ENCODE measurements at regions not wholly inside any gene's neighbourhood (a gene's known extent, or its start where the extent isn't known, plus 50 kb on each side); places are given as distances from the start of the nearest gene placed in this dataset.
A peak's percentile ranks its signal among the peaks of the same experiment; 100 is the strongest.
"Not testable (repeated sequence)": the region's sequence is repeated elsewhere in the genome, so short reads cannot be mapped to it uniquely, and the experiment has no call there.

DNA sequence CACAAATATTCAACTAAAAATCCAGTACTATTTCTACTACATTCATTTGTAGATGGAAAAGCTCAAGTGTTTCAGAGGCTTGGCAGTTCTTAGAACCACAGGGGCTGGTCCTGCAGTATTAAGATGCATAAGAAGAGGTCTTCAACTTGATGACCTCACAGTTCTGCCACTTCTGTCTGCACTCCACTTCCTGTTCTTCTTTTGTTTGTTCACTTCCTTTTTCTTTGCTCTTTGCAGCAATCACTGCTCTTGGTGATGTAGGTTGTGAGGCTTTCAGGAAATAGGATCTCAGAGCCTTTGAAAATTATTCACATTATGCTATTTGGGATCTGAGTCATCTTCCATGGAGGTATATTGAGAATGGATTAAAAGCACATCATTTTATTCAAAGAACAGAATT lies 602.0 kb upstream of the CPEB2 start:
- H3K9me3 Mint-ChIP-seq: peaks cover 18 to 28% of the 10 kb centered on the region in 2 donors
- no peak overlapping the region for H3K4me3 Mint-ChIP-seq
- H3K27me3 Mint-ChIP-seq: no peaks in the 10 kb centered on the region
- H3K36me3 Mint-ChIP-seq: peaks cover 3 to 4% of the 10 kb centered on the region in 2 donors
- no peak overlapping the region for H3K27ac Mint-ChIP-seq
- ATAC-seq (replicated peaks) (peak; percentile 89), DNase-seq (no peak)
- no peaks in the 10 kb centered on the region for H3K4me1 Mint-ChIP-seq

DNA sequence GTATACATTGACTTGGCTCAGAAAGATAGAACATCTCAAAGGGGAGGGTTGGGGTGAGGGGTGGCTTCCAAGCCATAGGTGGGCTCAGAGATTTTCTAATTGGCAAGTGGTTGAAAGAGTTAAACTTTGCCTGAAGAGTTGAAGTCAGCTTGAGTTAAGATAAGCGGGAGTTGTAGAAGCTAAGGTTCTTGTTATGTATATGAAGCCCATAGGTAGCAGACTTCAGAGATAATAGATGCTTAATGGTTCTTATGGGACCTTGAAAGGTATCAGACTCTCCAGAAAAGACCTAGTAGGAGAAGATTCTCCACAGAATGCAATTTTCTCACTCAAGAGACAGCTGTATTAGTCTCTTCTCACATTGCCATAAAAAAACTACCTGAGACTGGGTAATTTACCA lies 599.1 kb upstream of the CPEB2 start:
- peaks cover 18 to 32% of the 10 kb centered on the region in 2 donors for H3K9me3 Mint-ChIP-seq
- H3K36me3 Mint-ChIP-seq: peaks cover 3 to 4% of the 10 kb centered on the region in 2 donors
- H3K27me3 Mint-ChIP-seq: peaks cover 0 to 5% of the 10 kb centered on the region in 2 donors
- ATAC-seq (replicated peaks) (no peak), DNase-seq (no peak)
- no peaks in the 10 kb centered on the region for H3K4me1 Mint-ChIP-seq
- no peak overlapping the region for H3K4me3 Mint-ChIP-seq
- no peak overlapping the region for H3K27ac Mint-ChIP-seq

DNA sequence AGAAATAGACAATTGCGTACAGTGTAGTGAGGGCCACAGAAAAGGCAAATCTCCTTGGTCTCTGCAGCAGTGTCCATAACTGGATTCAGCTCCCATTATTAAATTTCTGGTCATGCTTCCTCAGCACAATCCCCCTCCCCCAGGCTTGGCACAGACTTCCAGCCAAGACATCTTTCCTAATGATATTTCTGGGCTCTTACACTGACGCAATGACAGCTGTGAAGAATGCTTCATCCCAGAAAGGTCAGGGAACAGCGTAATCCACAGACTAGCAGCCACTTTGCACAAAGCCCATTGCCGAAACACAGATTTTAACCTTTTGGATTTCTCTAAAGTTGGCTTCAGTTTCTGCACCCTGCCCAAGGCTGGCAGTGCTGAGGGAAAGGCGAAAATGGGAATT lies 597.6 kb upstream of the CPEB2 start:
- Mint-ChIP-seq H3K4me3 (no peak overlapping the region), H3K4me1 (no peaks in the 10 kb centered on the region), H3K27ac (no peak overlapping the region), H3K27me3 (peaks cover 0 to 5% of the 10 kb centered on the region in 2 donors), H3K36me3 (peaks cover 3 to 4% of the 10 kb centered on the region in 2 donors), H3K9me3 (peaks cover 16 to 29% of the 10 kb centered on the region in 2 donors)
- ATAC-seq (replicated peaks) (no peak), DNase-seq (no peak)

DNA sequence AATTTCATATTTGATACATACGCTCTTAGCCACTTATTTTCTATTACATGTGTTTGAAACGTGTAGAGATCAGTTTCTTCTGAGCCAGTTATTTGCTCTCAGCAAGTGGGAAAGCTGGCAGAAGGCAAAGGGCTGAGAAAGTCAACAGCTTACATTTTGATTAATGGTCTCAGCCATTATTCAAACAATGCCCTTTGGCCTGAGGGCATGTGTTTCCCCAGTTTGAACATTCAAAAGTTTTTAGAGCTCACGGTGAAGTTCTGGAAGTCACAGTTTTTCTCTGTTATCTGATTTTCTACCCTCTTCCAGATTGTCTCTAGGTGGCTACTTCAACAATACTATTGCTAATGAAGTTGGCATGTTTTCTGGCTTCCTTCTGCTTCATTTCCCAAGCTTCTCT lies 591.8 kb upstream of the CPEB2 start:
- peaks cover 0 to 2% of the 10 kb centered on the region in 2 donors for H3K9me3 Mint-ChIP-seq
- no peak for DNase-seq
- H3K27ac Mint-ChIP-seq: no peak overlapping the region
- no peak for ATAC-seq (replicated peaks)
- no peaks in the 10 kb centered on the region for H3K4me1 Mint-ChIP-seq
- H3K4me3 Mint-ChIP-seq: no peak overlapping the region
- H3K36me3 Mint-ChIP-seq: no peaks in the 10 kb centered on the region
- peaks cover 0 to 7% of the 10 kb centered on the region in 2 donors for H3K27me3 Mint-ChIP-seq

DNA sequence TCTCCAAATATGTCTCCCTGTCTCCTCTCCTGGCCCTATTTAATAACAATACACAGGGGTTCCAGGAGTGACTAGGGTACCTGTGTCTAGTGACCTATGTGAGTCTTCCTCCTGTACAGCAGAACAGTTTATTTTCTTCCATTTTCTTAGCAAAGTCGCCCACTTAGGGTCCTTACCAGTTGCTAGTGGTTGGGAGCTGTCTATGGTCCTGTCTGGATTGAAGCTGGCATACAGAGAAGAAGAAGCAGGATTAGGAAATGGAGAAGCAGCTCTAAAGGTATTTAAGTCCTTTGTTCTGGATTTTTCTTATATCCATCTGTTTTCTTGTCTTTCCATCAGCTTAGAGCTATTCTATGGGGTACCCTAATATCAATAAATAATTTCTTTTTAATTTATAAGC lies 587.1 kb upstream of the CPEB2 start:
- ATAC-seq (replicated peaks): no peak
- Mint-ChIP-seq H3K36me3 (no peaks in the 10 kb centered on the region), H3K27ac (no peak overlapping the region), H3K27me3 (peaks cover 0 to 4% of the 10 kb centered on the region in 2 donors), H3K9me3 (no peaks in the 10 kb centered on the region), H3K4me1 (no peaks in the 10 kb centered on the region), H3K4me3 (no peak overlapping the region)
- no peak for DNase-seq

DNA sequence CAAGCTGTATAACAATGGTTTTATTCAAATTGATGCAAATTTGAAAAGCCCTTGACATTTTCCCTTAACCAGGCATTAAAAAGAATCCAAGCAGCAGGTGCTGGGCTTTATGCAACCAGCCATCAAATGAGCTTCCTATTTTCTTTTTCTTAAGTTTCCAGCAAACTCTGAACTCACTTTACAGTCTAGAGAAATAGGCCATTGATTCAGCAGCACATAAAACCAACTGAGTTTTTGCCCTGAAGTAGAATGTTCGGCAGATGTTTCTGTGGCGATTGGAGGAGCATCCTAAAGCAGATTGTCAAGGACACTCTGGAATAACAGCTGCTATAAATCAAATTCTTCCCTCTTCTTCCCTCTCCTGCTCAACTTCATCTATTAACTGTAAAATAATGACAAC lies 582.8 kb upstream of the CPEB2 start:
- Mint-ChIP-seq H3K9me3 (peaks cover 0 to 8% of the 10 kb centered on the region in 2 donors), H3K27ac (no peak overlapping the region), H3K4me3 (no peak overlapping the region), H3K27me3 (no peaks in the 10 kb centered on the region), H3K4me1 (no peaks in the 10 kb centered on the region), H3K36me3 (no peaks in the 10 kb centered on the region)
- no peak for DNase-seq
- no peak for ATAC-seq (replicated peaks)

DNA sequence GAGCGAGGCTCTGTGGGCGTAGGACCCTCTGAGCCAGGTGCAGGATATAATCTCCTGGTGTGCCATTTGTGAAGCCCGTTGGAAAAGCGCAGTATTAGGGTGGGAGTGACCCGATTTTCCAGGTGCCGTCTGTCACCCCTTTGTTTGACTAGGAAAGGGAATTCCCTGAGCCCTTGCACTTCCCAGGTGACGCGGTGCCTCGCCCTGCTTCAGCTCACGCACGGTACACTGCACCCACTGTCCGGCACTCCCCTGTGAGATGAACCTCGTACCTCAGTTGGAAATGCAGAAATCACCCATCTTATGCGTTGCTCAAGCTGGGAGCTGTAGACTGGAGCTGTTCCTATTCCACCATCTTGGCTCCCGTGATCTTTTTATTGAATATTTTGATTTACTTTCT lies 576.0 kb upstream of the CPEB2 start:
- H3K4me1 Mint-ChIP-seq; H3K4me3 Mint-ChIP-seq; H3K27me3 Mint-ChIP-seq; ATAC-seq (replicated peaks); H3K27ac Mint-ChIP-seq; H3K36me3 Mint-ChIP-seq; DNase-seq: not testable (repeated sequence)
- H3K9me3 Mint-ChIP-seq: peaks cover 4 to 11% of the 10 kb centered on the region in 2 donors

DNA sequence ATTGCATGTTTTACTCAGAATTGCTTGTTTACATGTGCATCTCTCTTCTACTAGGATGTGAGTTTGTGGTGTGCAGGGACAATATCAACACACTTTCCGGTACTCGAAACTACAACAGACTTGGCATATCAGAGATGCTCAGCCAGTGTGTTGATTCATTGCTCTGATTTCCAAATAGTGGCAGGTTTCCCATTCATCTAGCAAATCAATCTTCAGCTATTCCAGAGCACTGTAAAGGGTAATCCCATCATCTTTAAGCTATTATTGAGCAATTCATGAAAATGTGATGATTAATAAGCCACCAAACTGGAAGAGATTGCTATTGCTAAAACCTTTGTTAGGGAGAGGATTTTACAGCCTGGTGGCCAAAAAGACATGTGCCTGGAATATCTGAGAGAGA lies 574.2 kb upstream of the CPEB2 start:
- H3K36me3 Mint-ChIP-seq: peaks cover 0 to 3% of the 10 kb centered on the region in 2 donors
- DNase-seq: no peak
- peaks cover 10 to 17% of the 10 kb centered on the region in 2 donors for H3K4me1 Mint-ChIP-seq
- H3K27ac Mint-ChIP-seq: no peak overlapping the region
- peaks cover 4 to 10% of the 10 kb centered on the region in 2 donors for H3K9me3 Mint-ChIP-seq
- no peak for ATAC-seq (replicated peaks)
- no peak overlapping the region for H3K4me3 Mint-ChIP-seq
- no peaks in the 10 kb centered on the region for H3K27me3 Mint-ChIP-seq

DNA sequence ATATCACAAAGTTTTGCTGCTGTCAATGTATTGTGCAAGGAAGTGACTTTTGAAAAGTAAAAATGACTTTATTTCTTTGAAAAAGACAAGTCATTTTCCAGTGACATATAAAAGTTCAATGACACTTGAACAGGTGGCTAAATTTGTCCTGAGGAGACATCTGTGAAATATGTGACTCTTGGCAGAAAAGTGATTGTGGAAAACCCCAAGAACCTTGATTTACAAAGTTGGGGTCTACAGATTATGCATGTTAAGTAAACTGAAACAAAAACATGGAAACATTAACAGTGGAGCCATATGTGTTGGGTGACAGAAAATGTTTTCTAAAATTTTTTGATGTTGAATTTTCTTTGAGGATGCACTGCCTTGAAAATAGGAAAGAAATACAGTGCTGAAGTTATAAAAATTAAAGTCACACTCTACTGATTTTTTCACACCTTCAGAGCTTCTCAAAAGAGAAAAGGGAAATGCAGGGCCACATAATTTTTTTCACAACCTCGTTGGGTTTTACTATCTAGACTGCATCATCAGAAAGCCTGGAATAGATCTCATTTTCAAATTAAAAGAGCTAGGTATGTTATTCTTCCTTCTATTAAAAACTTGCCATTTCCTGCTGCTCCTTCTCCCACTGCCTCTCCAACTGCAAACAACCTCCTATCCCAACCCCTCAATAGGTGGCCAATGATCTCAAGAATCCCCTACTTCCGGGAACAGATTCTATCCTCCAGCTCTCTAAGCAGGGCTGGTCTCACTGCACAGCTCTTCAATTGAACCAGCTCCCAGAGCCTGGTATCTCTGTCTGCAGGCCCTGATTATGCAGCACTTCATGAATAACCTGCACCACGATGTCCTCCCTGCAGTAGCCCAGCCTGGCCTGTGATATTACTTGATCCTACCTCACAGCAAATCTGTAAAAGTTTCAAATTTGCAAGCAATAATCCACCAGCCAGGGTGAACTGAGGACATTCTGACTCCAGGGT lies 570.8 kb upstream of the CPEB2 start:
- Mint-ChIP-seq H3K9me3 (no peaks in the 10 kb centered on the region), H3K27ac (no peak overlapping the region), H3K27me3 (no peaks in the 10 kb centered on the region), H3K4me1 (peaks cover 10 to 17% of the 10 kb centered on the region in 2 donors), H3K4me3 (peak overlapping the region in 1 of 2 donors; percentile 7), H3K36me3 (peaks cover 0 to 3% of the 10 kb centered on the region in 2 donors)
- ATAC-seq (replicated peaks): peak; percentile 65 to 68
- DNase-seq: no peak

DNA sequence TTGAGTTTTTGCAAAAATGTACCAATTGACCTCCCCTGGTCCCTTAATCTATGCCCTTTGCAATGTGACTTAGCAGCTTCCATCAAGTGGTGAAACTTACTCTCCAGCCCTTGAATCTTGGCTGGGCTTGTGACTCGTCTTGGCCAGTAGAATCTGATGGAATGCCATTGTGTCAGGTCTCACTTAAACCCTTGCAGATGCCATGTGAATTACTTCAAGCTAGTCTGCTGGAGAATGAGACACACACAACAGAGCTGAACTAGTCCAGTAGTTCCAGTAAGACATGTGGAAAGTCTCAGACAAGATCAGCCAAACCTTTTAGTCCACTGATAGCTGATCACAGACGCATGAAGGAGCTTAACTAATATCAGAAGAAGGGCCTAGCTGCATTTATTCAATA lies 567.8 kb upstream of the CPEB2 start:
- no peaks in the 10 kb centered on the region for H3K36me3 Mint-ChIP-seq
- no peaks in the 10 kb centered on the region for H3K27me3 Mint-ChIP-seq
- no peak overlapping the region for H3K4me3 Mint-ChIP-seq
- H3K27ac Mint-ChIP-seq: no peak overlapping the region
- ATAC-seq (replicated peaks) (no peak), DNase-seq (no peak)
- no peaks in the 10 kb centered on the region for H3K9me3 Mint-ChIP-seq
- H3K4me1 Mint-ChIP-seq: peaks cover 8 to 12% of the 10 kb centered on the region in 2 donors

DNA sequence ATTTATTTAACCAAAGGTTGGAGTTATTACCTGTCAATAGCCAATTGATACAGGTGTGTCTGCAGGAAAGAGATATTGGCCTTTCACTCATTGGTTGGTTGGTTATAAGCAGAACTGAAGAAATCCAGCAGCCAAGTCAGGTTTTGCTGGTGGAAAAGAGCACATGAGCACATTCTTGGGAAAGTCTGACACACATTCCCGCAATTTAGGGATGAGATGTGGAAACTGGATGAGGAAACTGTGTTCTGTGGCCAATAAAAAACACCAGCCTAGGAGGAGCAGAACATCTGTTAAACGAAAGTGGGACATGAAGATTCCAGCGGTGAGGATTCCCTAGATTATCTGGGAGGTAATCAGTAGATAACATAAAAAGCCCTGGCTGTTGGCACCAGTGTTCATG lies 567.4 kb upstream of the CPEB2 start:
- no peaks in the 10 kb centered on the region for H3K27me3 Mint-ChIP-seq
- H3K4me3 Mint-ChIP-seq: no peak overlapping the region
- H3K4me1 Mint-ChIP-seq: peaks cover 8 to 15% of the 10 kb centered on the region in 2 donors
- H3K9me3 Mint-ChIP-seq: no peaks in the 10 kb centered on the region
- no peak overlapping the region for H3K27ac Mint-ChIP-seq
- ATAC-seq (replicated peaks) (no peak), DNase-seq (no peak)
- H3K36me3 Mint-ChIP-seq: no peaks in the 10 kb centered on the region

DNA sequence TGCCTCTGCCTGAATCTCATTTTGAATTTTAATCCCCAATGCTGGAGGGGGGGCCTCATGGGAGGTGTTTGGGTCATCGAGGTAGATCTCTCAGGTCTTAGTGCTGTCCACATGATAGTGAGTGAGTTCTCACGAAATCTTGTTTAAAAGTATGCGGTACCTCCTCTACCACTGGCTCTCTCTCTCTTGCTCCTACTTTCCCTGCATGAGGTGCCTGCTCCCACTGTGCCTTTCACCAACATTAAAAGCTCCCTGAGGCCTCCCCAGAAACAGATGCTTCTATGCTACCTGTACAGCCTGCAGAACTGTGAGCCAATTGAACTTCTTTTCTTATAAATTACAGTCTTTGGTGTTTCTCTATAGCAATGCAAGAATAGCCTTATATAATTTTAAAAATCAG lies 560.7 kb upstream of the CPEB2 start:
- Mint-ChIP-seq H3K36me3 (no peaks in the 10 kb centered on the region), H3K4me3 (no peak overlapping the region), H3K27ac (no peak overlapping the region), H3K4me1 (peaks cover 0 to 5% of the 10 kb centered on the region in 2 donors), H3K27me3 (no peaks in the 10 kb centered on the region), H3K9me3 (peaks cover 0 to 3% of the 10 kb centered on the region in 2 donors)
- no peak for ATAC-seq (replicated peaks)
- DNase-seq: no peak

DNA sequence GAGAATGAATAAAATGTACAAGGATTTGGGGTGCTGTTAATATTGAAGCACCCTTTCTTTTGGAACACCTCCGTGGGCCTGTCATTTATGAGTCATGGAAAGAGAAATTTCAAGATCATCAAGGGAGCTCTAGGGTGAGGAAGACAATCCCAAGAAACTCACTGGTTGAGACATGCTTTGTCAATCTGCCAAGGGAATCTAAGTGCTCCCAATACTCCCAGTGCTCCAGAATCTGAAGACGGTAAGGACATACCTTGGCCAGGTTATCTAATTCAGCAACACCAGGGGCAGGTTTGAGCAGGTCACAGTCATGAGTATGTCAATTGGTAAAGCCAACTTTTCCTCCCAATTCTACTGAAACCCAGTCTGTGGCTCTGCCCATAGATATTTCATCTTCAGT lies 556.4 kb upstream of the CPEB2 start:
- no peak overlapping the region for H3K4me3 Mint-ChIP-seq
- H3K36me3 Mint-ChIP-seq: no peaks in the 10 kb centered on the region
- no peaks in the 10 kb centered on the region for H3K4me1 Mint-ChIP-seq
- no peaks in the 10 kb centered on the region for H3K27me3 Mint-ChIP-seq
- peaks cover 0 to 5% of the 10 kb centered on the region in 2 donors for H3K9me3 Mint-ChIP-seq
- H3K27ac Mint-ChIP-seq: no peak overlapping the region
- DNase-seq (no peak), ATAC-seq (replicated peaks) (no peak)

DNA sequence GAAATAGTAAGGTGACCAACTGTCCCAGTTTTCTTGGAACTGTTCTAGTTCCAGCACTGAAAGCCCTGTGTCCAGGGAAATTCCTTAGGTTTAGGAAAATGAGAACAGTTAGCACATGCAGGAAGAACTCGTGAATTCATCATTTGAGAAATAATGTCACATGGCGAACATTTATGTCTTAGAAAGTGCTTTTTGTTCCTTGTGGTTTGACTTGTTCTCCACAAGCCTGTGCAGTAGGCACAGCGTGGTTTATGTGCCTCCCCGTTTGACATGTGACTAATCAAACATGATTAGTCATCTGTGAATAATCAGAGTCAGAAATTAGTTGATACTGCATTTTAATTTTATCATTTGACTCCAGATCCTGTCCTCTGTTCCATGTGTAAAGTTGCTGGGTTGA lies 556.0 kb upstream of the CPEB2 start:
- ATAC-seq (replicated peaks) (no peak), DNase-seq (no peak)
- no peak overlapping the region for H3K4me3 Mint-ChIP-seq
- peaks cover 0 to 5% of the 10 kb centered on the region in 2 donors for H3K9me3 Mint-ChIP-seq
- H3K4me1 Mint-ChIP-seq: no peaks in the 10 kb centered on the region
- H3K36me3 Mint-ChIP-seq: no peaks in the 10 kb centered on the region
- no peaks in the 10 kb centered on the region for H3K27me3 Mint-ChIP-seq
- H3K27ac Mint-ChIP-seq: no peak overlapping the region

DNA sequence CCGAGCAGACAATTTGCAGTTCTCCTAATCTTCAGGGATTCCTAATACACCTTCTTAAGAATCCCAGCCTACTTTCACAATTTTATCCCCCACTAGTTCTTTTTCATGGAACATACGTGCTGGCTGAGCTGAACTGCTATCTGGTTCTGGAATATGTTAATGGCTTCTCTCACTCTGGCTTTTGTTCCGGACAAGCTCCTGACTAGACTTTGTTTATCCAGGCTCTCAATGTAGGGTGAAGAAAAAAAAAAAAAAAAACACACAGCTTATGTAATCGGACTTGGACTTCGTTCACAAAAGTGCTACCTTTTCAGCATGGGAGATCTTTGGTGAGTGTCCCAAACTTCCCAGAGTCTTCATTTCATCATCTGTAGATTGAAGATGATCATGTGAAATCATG lies 555.4 kb upstream of the CPEB2 start:
- no peak overlapping the region for H3K27ac Mint-ChIP-seq
- ATAC-seq (replicated peaks) (no peak), DNase-seq (no peak)
- peaks cover 0 to 5% of the 10 kb centered on the region in 2 donors for H3K9me3 Mint-ChIP-seq
- H3K27me3 Mint-ChIP-seq: no peaks in the 10 kb centered on the region
- no peaks in the 10 kb centered on the region for H3K36me3 Mint-ChIP-seq
- H3K4me1 Mint-ChIP-seq: no peaks in the 10 kb centered on the region
- no peak overlapping the region for H3K4me3 Mint-ChIP-seq

Data from stimulated activated naive B cell treated with anti-CD40 and anti-IgM and Interleukin-4, amounts not matched to agents 10 μg/mL and 1 μg/mL and 100 μg/mL, for 72 hours (primary cell).